GM12878 (cell line): ENCODE measurements at regions not wholly inside any gene's neighbourhood (a gene's known extent, or its start where the extent isn't known, plus 50 kb on each side); places are given as distances from the start of the nearest gene placed in this dataset.
"Not testable (repeated sequence)": the region's sequence is repeated elsewhere in the genome, so short reads cannot be mapped to it uniquely, and the experiment has no call there.

Source experiments
- ATAC-seq: fragments of 200-7000 bp; cut with Tn5 transposase; 3 replicates; pipeline ENCODE4 v1.9.1; 2020; ENCODE audit warnings: mild to moderate bottlenecking, moderate library complexity
- BruUV-seq: library from RNA; stranded (reverse); fragments of 400-500 nt; replicated peaks from 2 replicates; lab custom pipeline; 2021; lab: Mats Ljungman, UMichigan
- CTCF ChIA-PET: fragments of 300-600 bp; sonication (Branson Sonifier 250); formaldehyde crosslinking; extraction: SDS; loops from one replicate; lab custom pipeline; 2021; ENCODE audit warnings: inconsistent platforms; lab: Yijun Ruan, JAX
- POLR2A ChIA-PET: fragments of 350-600 bp; formaldehyde crosslinking; extraction: SDS; loops from one replicate; lab custom pipeline; 2021; ENCODE audit warnings: inconsistent platforms; lab: Charles Lee
- RAD21 ChIA-PET: fragments of 300-600 bp; sonication (Branson Sonifier 250); formaldehyde crosslinking; loops from one replicate; lab custom pipeline; 2023; ENCODE audit warnings: antibody characterized with exemption; ENCODE audit not compliant: unreplicated experiment; lab: Charles Lee
- SMC1A ChIA-PET: fragments of 300-600 bp; sonication (Branson Sonifier 250); formaldehyde crosslinking; loops from one replicate; lab custom pipeline; 2023; ENCODE audit not compliant: unreplicated experiment, uncharacterized antibody; lab: Charles Lee
- DNase-seq: peaks from one replicate; pipeline ENCODE4 v3.0.0-alpha.2; 2011; ENCODE audit warnings: low read depth, low spot score
- FAIRE-seq: peaks from 3 replicates; lab custom pipeline; 2011; peaks lifted over from hg19 to GRCh38; lab: Jason Lieb, UNC
- H2AFZ ChIP-seq: 2 replicates; pipeline ENCODE4 v1.6.0; 2011; ENCODE audit warnings: low read depth, low read length, control low read depth; ENCODE audit not compliant: control insufficient read depth
- H3K27ac ChIP-seq: 2 replicates; pipeline ENCODE4 v1.5.1; 2011; ENCODE audit warnings: control low read depth; ENCODE audit not compliant: control insufficient read depth, insufficient read depth
- H3K27me3 ChIP-seq, 2 experiments: replicated peaks in 1 of 2; 2 replicates each; pipeline versions ENCODE4 v1.6.0 to v1.6.1; 2011; ENCODE audit warnings: low read length in 1 of 2; ENCODE audit not compliant: control insufficient read depth in 2 of 2, insufficient read depth in 2 of 2
- H3K36me3 ChIP-seq, 2 experiments: 2 replicates each; pipeline ENCODE4 v1.5.1; 2011; ENCODE audit warnings: low read length in 1 of 2; ENCODE audit not compliant: control insufficient read depth in 2 of 2, insufficient read depth in 2 of 2
- H3K4me1 ChIP-seq: 2 replicates; pipeline ENCODE4 v1.6.1; 2011; ENCODE audit warnings: mild to moderate bottlenecking, low read length, moderate library complexity, mixed read lengths; ENCODE audit not compliant: control insufficient read depth, insufficient read depth
- H3K4me2 ChIP-seq: 2 replicates; pipeline ENCODE4 v1.6.0; 2011; ENCODE audit warnings: control low read depth; ENCODE audit not compliant: control insufficient read depth, insufficient read depth
- H3K4me3 ChIP-seq: fragments of 200-600 bp; sonication (generic); 2 replicates; pipeline ENCODE4 v1.5.1; 2016
- H3K79me2 ChIP-seq: 2 replicates; pipeline ENCODE4 v1.6.0; 2011; ENCODE audit warnings: low read length; ENCODE audit not compliant: control insufficient read depth, insufficient read depth
- H3K9ac ChIP-seq: 2 replicates; pipeline ENCODE4 v1.8.0; 2011; ENCODE audit warnings: low read length, control low read depth, mixed read lengths; ENCODE audit not compliant: control insufficient read depth, insufficient read depth
- H3K9me3 ChIP-seq: replicated peaks from 3 replicates; pipeline ENCODE4 v1.5.1; 2011; ENCODE audit warnings: mild to moderate bottlenecking, low read length; ENCODE audit not compliant: control insufficient read depth, insufficient read depth
- H4K20me1 ChIP-seq: 2 replicates; pipeline ENCODE4 v1.6.0; 2011; ENCODE audit not compliant: control insufficient read depth, insufficient read depth
- ATF7 ChIP-seq: fragments of 450-650 bp; IDR thresholded peaks from 2 replicates; pipeline ENCODE4 v1.6.1; 2016; ENCODE audit warnings: low read depth, mild to moderate bottlenecking
- BCL3 ChIP-seq: IDR thresholded peaks from 2 replicates; pipeline ENCODE4 v1.6.1; 2011; ENCODE audit warnings: borderline replicate concordance, low read depth, mild to moderate bottlenecking, moderate library complexity, low read length; ENCODE audit not compliant: insufficient read depth, poor library complexity, severe bottlenecking
- CBFB ChIP-seq: IDR thresholded peaks from 2 replicates; pipeline ENCODE4 v1.6.1; 2016; ENCODE audit warnings: antibody characterized with exemption, low read depth
- IRF4 ChIP-seq: IDR thresholded peaks from 2 replicates; pipeline ENCODE4 v1.6.1; 2011; ENCODE audit warnings: low read depth, low read length
- JUNB ChIP-seq: IDR thresholded peaks from 2 replicates; pipeline ENCODE4 v1.6.1; 2016; ENCODE audit warnings: antibody characterized with exemption, mild to moderate bottlenecking
- MYC ChIP-seq: IDR thresholded peaks from 2 replicates; pipeline ENCODE4 v1.6.1; 2011; ENCODE audit warnings: mild to moderate bottlenecking, low read length, moderate library complexity, inconsistent platforms; ENCODE audit not compliant: insufficient read depth, insufficient replicate concordance, insufficient read length, severe bottlenecking
- POLR2AphosphoS5 ChIP-seq: IDR thresholded peaks from 2 replicates; pipeline ENCODE4 v1.6.1; 2011; ENCODE audit warnings: mild to moderate bottlenecking, low read length, inconsistent platforms
- REST ChIP-seq: IDR thresholded peaks from 2 replicates; pipeline ENCODE4 v1.6.1; 2012; ENCODE audit warnings: mild to moderate bottlenecking, low read depth, low read length
- TCF7 ChIP-seq: IDR thresholded peaks from 2 replicates; pipeline ENCODE4 v1.6.1; 2014; ENCODE audit warnings: antibody characterized with exemption, borderline replicate concordance
- ZNF622 ChIP-seq: fragments of 450-650 bp; IDR thresholded peaks from 2 replicates; pipeline ENCODE4 v1.6.1; 2017; ENCODE audit warnings: mild to moderate bottlenecking, inconsistent platforms
- ZSCAN29 ChIP-seq: fragments of 450-650 bp; IDR thresholded peaks from 2 replicates; pipeline ENCODE4 v1.6.1; 2017; ENCODE audit warnings: mild to moderate bottlenecking, moderate library complexity
- WGBS: methylation state at CpG from one replicate; pipeline ENCODE4 v1.1.6; 2016; ENCODE audit warnings: low lambda C conversion rate; ENCODE audit not compliant: insufficient replicate concordance, insufficient coverage; ENCODE audit errors: missing lambda C conversion rate; 5-methylcytosine and 5-hydroxymethylcytosine counted together
- in situ Hi-C: fragments of 300-500 bp; cut with MboI; formaldehyde crosslinking; loops from 9 replicates; pipeline ENCODE4 v1.14.3; 2018; ENCODE audit warnings: mixed read lengths
- intact Hi-C: fragments of 100-400 bp; cut with micrococcal nuclease; formaldehyde crosslinking; loops from one replicate; pipeline ENCODE4 v1.14.2; 2022; ENCODE audit not compliant: unreplicated experiment

GRCh38 chr5:107002115-107002514 lies 668.6 kb downstream of the EFNA5 start (continued):
- TF ChIP-seq BCL3 = no peak
- no peak for TF ChIP-seq REST
- no peak for TF ChIP-seq POLR2AphosphoS5
- no peak for TF ChIP-seq ATF7
- no peak for TF ChIP-seq IRF4
- no peak for TF ChIP-seq JUNB
- TF ChIP-seq ZSCAN29 = no peak
- no peak for TF ChIP-seq TCF7
- TF ChIP-seq ZNF622 = no peak
- TF ChIP-seq CBFB = no peak
- TF ChIP-seq MYC = no peak
- TF ChIP-seq, all 136 proteins: peak for 0

- 20% methylated on average over 6 of the region's 6 CpGs for WGBS
- H3K36me3 ChIP-seq, H3K9ac ChIP-seq, POLR2A ChIA-PET, RAD21 ChIA-PET, H3K9me3 ChIP-seq, DNase-seq, BruUV-seq, H2AFZ ChIP-seq, H3K27ac ChIP-seq, H3K4me1 ChIP-seq, H3K4me3 ChIP-seq, intact Hi-C loops, H3K27me3 ChIP-seq, H3K4me2 ChIP-seq, ATAC-seq, H3K79me2 ChIP-seq, H4K20me1 ChIP-seq, SMC1A ChIA-PET, FAIRE-seq, in situ Hi-C loops, CTCF ChIA-PET: not testable (repeated sequence)
These were observed 671.2 kb downstream of the EFNA5 start for GRCh38 chr5:106999506-106999905.
